Hepatocyte (in vitro differentiated cells): ENCODE measurements at regions not wholly inside any gene's neighbourhood (a gene's known extent, or its start where the extent isn't known, plus 50 kb on each side); places are given as distances from the start of the nearest gene placed in this dataset.

Source experiments
- DNase-seq: peaks from one replicate; pipeline ENCODE4 v3.0.0-alpha.2; 2016; ENCODE audit warnings: low spot score
- H2AFZ ChIP-seq: fragments of 200-600 bp; sonication (generic); 2 replicates; pipeline ENCODE4 v1.6.0; 2016; ENCODE audit warnings: antibody characterized with exemption, mild to moderate bottlenecking
- H3K27ac ChIP-seq: fragments of 200-600 bp; sonication (generic); 2 replicates; pipeline ENCODE4 v1.5.1; 2016; ENCODE audit warnings: mild to moderate bottlenecking
- H3K27me3 ChIP-seq: fragments of 200-600 bp; sonication (generic); 2 replicates; pipeline ENCODE4 v1.6.1; 2016
- H3K36me3 ChIP-seq: fragments of 200-600 bp; sonication (generic); replicated peaks from 2 replicates; pipeline ENCODE4 v1.5.1; 2016; ENCODE audit warnings: low read depth; ENCODE audit not compliant: insufficient read depth
- H3K4me1 ChIP-seq: fragments of 200-600 bp; sonication (generic); 2 replicates; pipeline ENCODE4 v1.5.1; 2016; ENCODE audit warnings: mild to moderate bottlenecking, moderate library complexity; ENCODE audit not compliant: insufficient read depth
- H3K4me2 ChIP-seq: fragments of 200-600 bp; sonication (generic); 2 replicates; pipeline ENCODE4 v1.6.0; 2016
- H3K4me3 ChIP-seq: fragments of 200-600 bp; sonication (generic); 2 replicates; pipeline ENCODE4 v1.5.1; 2016; ENCODE audit warnings: mild to moderate bottlenecking
- H3K79me2 ChIP-seq: fragments of 200-600 bp; sonication (generic); 2 replicates; pipeline ENCODE4 v1.6.0; 2017; ENCODE audit warnings: mild to moderate bottlenecking
- H3K9me2 ChIP-seq: fragments of 200-600 bp; sonication (generic); replicated peaks from 2 replicates; pipeline ENCODE4 v1.6.0; 2017; ENCODE audit warnings: mild to moderate bottlenecking; ENCODE audit not compliant: insufficient read depth
- H3K9me3 ChIP-seq: fragments of 200-600 bp; sonication (generic); 2 replicates; pipeline ENCODE4 v1.5.1; 2016; ENCODE audit warnings: low read depth, mild to moderate bottlenecking
- H4K20me1 ChIP-seq: fragments of 200-600 bp; sonication (generic); 2 replicates; pipeline ENCODE4 v1.6.0; 2016; ENCODE audit warnings: mild to moderate bottlenecking; ENCODE audit not compliant: insufficient read depth, poor library complexity, severe bottlenecking
- CTCF ChIP-seq: fragments of 200-600 bp; sonication (generic); IDR thresholded peaks from 2 replicates; pipeline ENCODE4 v1.5.1; 2016; ENCODE audit warnings: antibody characterized with exemption, mild to moderate bottlenecking; ENCODE audit not compliant: poor library complexity
- EZH2 ChIP-seq: fragments of 200-600 bp; sonication (generic); IDR thresholded peaks from 2 replicates; pipeline ENCODE4 v1.6.1; 2016; ENCODE audit warnings: antibody characterized with exemption, mild to moderate bottlenecking, borderline replicate concordance
- EZH2phosphoT487 ChIP-seq: fragments of 200-600 bp; sonication (generic); IDR thresholded peaks from one replicate; pipeline ENCODE4 v1.6.1; 2018; ENCODE audit warnings: antibody characterized with exemption, mild to moderate bottlenecking, low read depth, moderate library complexity; ENCODE audit not compliant: unreplicated experiment, severe bottlenecking
- WGBS: methylation state at CpG from one replicate; pipeline ENCODE4 v1.1.6; 2016; ENCODE audit warnings: low lambda C conversion rate; ENCODE audit errors: missing lambda C conversion rate; 5-methylcytosine and 5-hydroxymethylcytosine counted together

GRCh38 chr10:130774871-130775270 is 536.6 kb downstream of the TCERG1L start:
- Histone ChIP-seq H3K9me2 (no peaks in the 10 kb centered on the region), H3K4me3 (no peak overlapping the region), H3K36me3 (no peaks in the 10 kb centered on the region), H3K9me3 (no peaks in the 10 kb centered on the region), H3K27me3 (no peaks in the 10 kb centered on the region), H3K79me2 (no peaks in the 10 kb centered on the region), H2AFZ (no peak overlapping the region), H4K20me1 (no peaks in the 10 kb centered on the region), H3K27ac (no peak overlapping the region), H3K4me2 (no peak overlapping the region), H3K4me1 (no peaks in the 10 kb centered on the region)
- 90% methylated on average over 6 of the region's 6 CpGs for WGBS
- DNase-seq = no peak
- TF ChIP-seq CTCF = no peak
- no peak for TF ChIP-seq EZH2phosphoT487
- TF ChIP-seq EZH2 = no peak

GRCh38 chr10:130775311-130775710 is 536.2 kb downstream of the TCERG1L start:
- no peak for DNase-seq
- no peak overlapping the region for H2AFZ ChIP-seq
- no peaks in the 10 kb centered on the region for H3K9me3 ChIP-seq
- H3K36me3 ChIP-seq = no peaks in the 10 kb centered on the region
- H3K4me3 ChIP-seq = no peak overlapping the region
- no peak overlapping the region for H3K4me2 ChIP-seq
- H3K27ac ChIP-seq = no peak overlapping the region
- H3K9me2 ChIP-seq = no peaks in the 10 kb centered on the region
- no peaks in the 10 kb centered on the region for H3K4me1 ChIP-seq
- 85% methylated on average over 1 of the region's 1 CpG for WGBS
- no peaks in the 10 kb centered on the region for H3K27me3 ChIP-seq
- TF ChIP-seq EZH2phosphoT487 = no peak
- TF ChIP-seq CTCF = no peak
- TF ChIP-seq EZH2 = no peak
- H4K20me1 ChIP-seq = no peaks in the 10 kb centered on the region
- H3K79me2 ChIP-seq = no peaks in the 10 kb centered on the region

GRCh38 chr10:130776724-130777123 is 534.8 kb downstream of the TCERG1L start:
- Histone ChIP-seq H3K4me3 (no peak overlapping the region), H2AFZ (no peak overlapping the region), H3K79me2 (no peaks in the 10 kb centered on the region), H3K27ac (no peak overlapping the region), H3K36me3 (no peaks in the 10 kb centered on the region), H3K9me2 (no peaks in the 10 kb centered on the region), H4K20me1 (no peaks in the 10 kb centered on the region), H3K4me2 (no peak overlapping the region), H3K9me3 (no peaks in the 10 kb centered on the region), H3K27me3 (no peaks in the 10 kb centered on the region), H3K4me1 (no peaks in the 10 kb centered on the region)
- no peak for TF ChIP-seq EZH2phosphoT487
- no peak for TF ChIP-seq CTCF
- no peak for TF ChIP-seq EZH2
- DNase-seq = no peak
- WGBS = 74% methylated on average over 10 of the region's 10 CpGs
